ENCODE measurements at regions not wholly inside any gene's neighbourhood (a gene's known extent, or its start where the extent isn't known, plus 50 kb on each side); places are given as distances from the start of the nearest gene placed in this dataset.
"Not testable (repeated sequence)": the region's sequence is repeated elsewhere in the genome, so short reads cannot be mapped to it uniquely, and the experiment has no call there.

DNA sequence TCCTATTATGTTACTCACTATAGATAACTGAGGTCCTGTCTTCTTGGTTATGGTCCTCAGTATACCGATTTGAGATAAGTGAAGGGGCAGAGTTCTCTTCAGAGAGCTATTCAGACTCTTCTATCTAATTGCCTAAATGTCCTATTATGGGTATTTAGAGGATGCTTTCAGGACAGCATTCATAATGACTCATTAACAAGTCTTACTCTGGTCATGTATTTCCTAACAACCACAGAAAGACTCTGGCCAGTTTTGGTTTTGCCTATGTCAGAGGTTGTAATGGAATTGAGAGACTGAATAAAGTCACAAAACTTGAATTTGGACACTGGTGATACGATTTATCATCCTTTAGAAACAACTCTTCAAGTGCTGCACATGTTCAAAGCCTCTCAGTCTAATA lies 1233.0 kb downstream of the JRKL start:
- no peak overlapping the region for H3K4me3 ChIP-seq
- intact Hi-C loops (cut with DNase I; ENCODE audit: low total_unique reads) (no loop called here), in situ Hi-C loops (cut with MboI; ENCODE audit: low pct_ligation_motif_present in 1 of 4, low pct_unique_long_range_greater_than_20kb in 1 of 4, low sequenced_read_pairs in 3 of 4) (no loop called here)
- WGBS, 2 donors (ENCODE audit: low coverage in 1 of 2), result 54 to 64% methylated on average over 2 of the region's 2 CpGs
- H3K36me3 ChIP-seq, result no peaks in the 10 kb centered on the region
- no peaks in the 10 kb centered on the region for H3K27me3 ChIP-seq
- TF ChIP-seq, protein P1, sequence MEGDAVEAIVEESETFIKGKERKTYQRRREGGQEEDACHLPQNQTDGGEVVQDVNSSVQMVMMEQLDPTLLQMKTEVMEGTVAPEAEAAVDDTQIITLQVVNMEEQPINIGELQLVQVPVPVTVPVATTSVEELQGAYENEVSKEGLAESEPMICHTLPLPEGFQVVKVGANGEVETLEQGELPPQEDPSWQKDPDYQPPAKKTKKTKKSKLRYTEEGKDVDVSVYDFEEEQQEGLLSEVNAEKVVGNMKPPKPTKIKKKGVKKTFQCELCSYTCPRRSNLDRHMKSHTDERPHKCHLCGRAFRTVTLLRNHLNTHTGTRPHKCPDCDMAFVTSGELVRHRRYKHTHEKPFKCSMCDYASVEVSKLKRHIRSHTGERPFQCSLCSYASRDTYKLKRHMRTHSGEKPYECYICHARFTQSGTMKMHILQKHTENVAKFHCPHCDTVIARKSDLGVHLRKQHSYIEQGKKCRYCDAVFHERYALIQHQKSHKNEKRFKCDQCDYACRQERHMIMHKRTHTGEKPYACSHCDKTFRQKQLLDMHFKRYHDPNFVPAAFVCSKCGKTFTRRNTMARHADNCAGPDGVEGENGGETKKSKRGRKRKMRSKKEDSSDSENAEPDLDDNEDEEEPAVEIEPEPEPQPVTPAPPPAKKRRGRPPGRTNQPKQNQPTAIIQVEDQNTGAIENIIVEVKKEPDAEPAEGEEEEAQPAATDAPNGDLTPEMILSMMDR (IDR thresholded peaks at IDR 0.05), result no peak
- TF ChIP-seq POLR2A (IDR thresholded peaks at IDR 0.05), result no peak
- no peak for TF ChIP-seq POLR2AphosphoS5 (IDR thresholded peaks at IDR 0.05)
- TF ChIP-seq EP300 (IDR thresholded peaks at IDR 0.05; ENCODE audit: low read depth), result no peak
- peaks cover 0 to 4% of the 10 kb centered on the region in 2 donors for H3K9me3 ChIP-seq
- no peaks in the 10 kb centered on the region for H3K4me1 ChIP-seq
- no peak for DNase-seq
- H3K27ac ChIP-seq, result no peak overlapping the region

DNA sequence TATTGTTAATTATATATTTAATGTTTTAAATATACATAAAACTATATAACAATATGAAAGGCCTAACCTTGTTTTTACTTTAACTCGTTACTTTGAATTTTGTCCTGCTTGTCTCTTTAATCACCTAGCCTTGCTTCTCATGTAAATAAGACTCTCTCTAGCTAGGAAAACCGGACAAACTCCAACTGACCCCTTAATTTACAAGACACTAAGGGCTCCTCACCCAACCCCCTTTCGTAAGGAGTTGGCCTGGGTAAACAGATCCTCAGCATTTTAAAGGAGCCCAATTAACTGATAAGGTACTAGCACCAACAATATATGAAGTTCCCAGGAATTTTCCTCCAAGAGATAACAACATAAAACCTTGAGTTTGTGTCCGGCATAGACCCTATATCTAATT lies 1246.9 kb downstream of the JRKL start:
- H3K36me3 ChIP-seq; H3K27ac ChIP-seq; DNase-seq; intact Hi-C loops (cut with DNase I; ENCODE audit: low total_unique reads); H3K4me1 ChIP-seq; H3K27me3 ChIP-seq; H3K9me3 ChIP-seq; in situ Hi-C loops (cut with MboI; ENCODE audit: low pct_ligation_motif_present in 1 of 4, low pct_unique_long_range_greater_than_20kb in 1 of 4, low sequenced_read_pairs in 3 of 4); H3K4me3 ChIP-seq: not testable (repeated sequence)
- WGBS, 2 donors (ENCODE audit: low coverage in 1 of 2), result 47 to 64% methylated on average over 4 of the region's 4 CpGs

DNA sequence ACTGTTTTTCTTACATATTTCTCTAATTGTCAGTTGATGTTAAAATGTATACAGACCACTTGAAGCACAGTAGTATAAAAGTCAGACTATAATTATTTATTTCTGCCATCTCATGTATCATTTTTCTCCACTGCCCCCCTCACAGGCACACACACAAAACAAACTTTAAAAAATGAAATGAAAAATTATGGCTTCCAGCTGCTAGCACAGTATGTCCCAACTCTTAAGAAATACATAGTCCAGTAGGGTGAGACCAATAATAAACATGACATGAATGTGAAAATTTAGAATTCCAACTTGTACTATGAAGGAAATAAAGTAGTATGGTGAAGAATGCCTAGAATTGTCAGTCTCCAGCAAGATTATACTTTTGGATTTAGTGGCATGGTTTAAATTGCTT lies 1247.9 kb downstream of the JRKL start:
- Histone ChIP-seq H3K27me3 (no peaks in the 10 kb centered on the region), H3K4me3 (no peak overlapping the region), H3K27ac (no peak overlapping the region), H3K9me3 (peaks cover 5 to 7% of the 10 kb centered on the region in 2 donors), H3K4me1 (no peaks in the 10 kb centered on the region), H3K36me3 (no peaks in the 10 kb centered on the region)
- in situ Hi-C loops (cut with MboI; ENCODE audit: low pct_ligation_motif_present in 1 of 4, low pct_unique_long_range_greater_than_20kb in 1 of 4, low sequenced_read_pairs in 3 of 4), result no loop called here
- intact Hi-C loops (cut with DNase I; ENCODE audit: low total_unique reads), result no loop called here
- DNase-seq, result no peak
- TF ChIP-seq POLR2AphosphoS5 (IDR thresholded peaks at IDR 0.05) (no peak), POLR2A (IDR thresholded peaks at IDR 0.05) (no peak), EP300 (IDR thresholded peaks at IDR 0.05; ENCODE audit: low read depth) (no peak)
- TF ChIP-seq, protein P1 (IDR thresholded peaks at IDR 0.05), result no peak

DNA sequence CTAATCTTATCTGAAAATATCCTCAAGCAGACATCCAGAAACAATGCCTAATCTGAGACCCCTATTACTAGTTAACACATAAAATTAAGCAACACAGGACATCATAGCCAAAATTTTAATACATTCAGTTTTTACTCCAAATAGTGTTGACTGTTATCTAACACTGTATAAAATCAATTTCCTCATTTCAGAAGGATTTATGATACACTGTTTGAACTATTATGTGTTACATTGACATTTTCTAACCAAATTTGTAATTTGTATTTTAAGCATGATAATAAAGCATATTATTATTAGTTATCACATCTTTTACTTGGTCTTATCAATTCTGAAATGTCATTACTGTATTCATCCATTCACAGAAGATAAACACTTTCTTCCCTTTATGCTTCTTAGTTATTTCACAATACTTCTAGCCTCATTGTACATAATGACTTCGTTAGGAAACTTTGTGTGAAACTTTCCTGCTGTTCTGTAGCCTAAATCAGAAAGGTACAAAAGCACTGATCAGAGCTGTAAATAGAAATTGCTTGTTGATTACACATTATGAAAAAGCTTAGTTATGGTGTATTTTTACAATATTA lies 1248.9 kb downstream of the JRKL start:
- Histone ChIP-seq H3K27me3 (no peaks in the 10 kb centered on the region), H3K27ac (no peak overlapping the region), H3K4me3 (no peak overlapping the region), H3K4me1 (no peaks in the 10 kb centered on the region), H3K9me3 (peaks cover 3 to 7% of the 10 kb centered on the region in 2 donors), H3K36me3 (no peaks in the 10 kb centered on the region)
- no peak for TF ChIP-seq EP300 (IDR thresholded peaks at IDR 0.05; ENCODE audit: low read depth)
- no peak for TF ChIP-seq POLR2AphosphoS5 (IDR thresholded peaks at IDR 0.05)
- TF ChIP-seq POLR2A (IDR thresholded peaks at IDR 0.05), result no peak
- TF ChIP-seq, protein P1 (IDR thresholded peaks at IDR 0.05), result no peak
- intact Hi-C loops (cut with DNase I; ENCODE audit: low total_unique reads), result no loop called here
- 0 to 29% methylated on average over 1 of the region's 1 CpG for WGBS, 2 donors (ENCODE audit: low coverage in 1 of 2)
- DNase-seq, result no peak
- in situ Hi-C loops (cut with MboI; ENCODE audit: low pct_ligation_motif_present in 1 of 4, low pct_unique_long_range_greater_than_20kb in 1 of 4, low sequenced_read_pairs in 3 of 4), result no loop called here

DNA sequence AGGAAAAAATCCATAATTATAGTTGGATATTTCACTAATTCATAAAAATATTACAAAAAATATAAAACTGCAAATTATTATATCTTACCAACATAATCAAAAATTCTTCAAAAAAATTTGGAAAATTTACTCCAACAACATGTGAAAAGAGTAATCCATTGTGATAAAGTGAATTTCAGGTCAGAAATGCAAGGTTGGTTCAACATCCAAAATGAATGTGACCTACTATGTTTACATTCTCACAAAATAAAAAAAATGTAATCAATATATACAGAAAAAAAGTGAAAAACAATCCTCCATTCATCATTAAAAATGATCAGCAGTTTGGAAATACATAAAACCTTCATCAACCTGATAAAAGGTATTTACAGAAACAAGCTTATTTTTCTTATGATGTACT lies 1252.2 kb downstream of the JRKL start:
- TF ChIP-seq POLR2A (IDR thresholded peaks at IDR 0.05) (no peak), POLR2AphosphoS5 (IDR thresholded peaks at IDR 0.05) (no peak), EP300 (IDR thresholded peaks at IDR 0.05; ENCODE audit: low read depth) (no peak)
- TF ChIP-seq, protein P1 (IDR thresholded peaks at IDR 0.05), result no peak
- Histone ChIP-seq H3K36me3 (no peaks in the 10 kb centered on the region), H3K27ac (no peak overlapping the region), H3K27me3 (no peaks in the 10 kb centered on the region), H3K4me3 (no peak overlapping the region), H3K4me1 (no peaks in the 10 kb centered on the region), H3K9me3 (peaks cover 6 to 7% of the 10 kb centered on the region in 2 donors)
- intact Hi-C loops (cut with DNase I; ENCODE audit: low total_unique reads), result no loop called here
- DNase-seq, result no peak
- in situ Hi-C loops (cut with MboI; ENCODE audit: low pct_ligation_motif_present in 1 of 4, low pct_unique_long_range_greater_than_20kb in 1 of 4, low sequenced_read_pairs in 3 of 4), result no loop called here
